ENCODE measurements at regions not wholly inside any gene's neighbourhood (a gene's known extent, or its start where the extent isn't known, plus 50 kb on each side); places are given as distances from the start of the nearest gene placed in this dataset.

DNA sequence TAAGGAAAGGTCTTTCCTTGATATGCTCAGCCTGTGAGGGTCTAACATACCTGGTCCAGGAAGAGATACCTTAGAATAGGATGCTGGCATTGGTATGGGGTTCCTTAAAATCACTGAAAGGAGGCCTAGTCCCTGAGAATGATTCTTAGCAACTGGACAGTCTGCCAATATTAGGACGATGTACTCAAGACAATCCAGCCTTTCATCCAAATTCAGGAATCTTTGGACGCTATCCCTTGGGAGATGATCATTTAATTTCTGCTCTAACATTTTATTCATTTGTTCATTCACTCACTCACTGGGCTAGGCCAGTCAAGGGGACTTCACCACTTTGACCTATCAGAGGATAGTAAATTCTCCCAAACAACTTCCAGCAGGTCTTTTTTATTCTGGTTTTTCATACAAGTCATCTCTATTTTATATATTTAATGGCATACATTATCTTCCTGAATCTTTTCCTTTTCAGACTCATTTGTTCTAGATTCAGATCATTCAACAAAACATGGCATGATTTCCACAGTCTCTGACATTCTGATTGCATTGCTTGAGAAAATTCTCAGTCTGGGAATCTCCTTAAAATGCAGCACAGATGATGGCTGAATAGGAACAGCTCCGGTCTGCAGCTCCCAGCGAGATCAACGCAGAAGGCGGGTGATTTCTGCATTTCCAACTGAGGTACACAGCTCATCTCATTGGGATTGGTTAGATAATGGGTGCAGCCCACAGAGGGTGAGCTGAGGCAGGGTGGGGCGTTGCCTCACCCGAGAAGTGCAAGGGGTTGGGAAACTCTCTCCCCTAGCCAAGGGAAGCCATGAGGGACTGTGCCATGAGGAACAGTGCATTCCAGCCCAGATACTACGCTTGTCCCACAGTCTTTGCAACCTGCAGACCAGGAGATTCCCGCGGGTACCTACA is 118.0 kb upstream of the PRICKLE1 start:
- no peaks in the 10 kb centered on the region for H3F3A ChIP-seq (ENCODE audit: low read depth)
- no peak overlapping the region for H3K9ac ChIP-seq (ENCODE audit: low read depth, low read length, poor library complexity, severe bottlenecking)
- H4K20me1 ChIP-seq (ENCODE audit: insufficient read depth, low read length, poor library complexity, severe bottlenecking) = no peaks in the 10 kb centered on the region
- H2AFZ ChIP-seq (ENCODE audit: low read length) = no peak overlapping the region
- no peaks in the 10 kb centered on the region for H3K9me2 ChIP-seq (replicated peaks; ENCODE audit: low read depth, low read length)
- H3K27me3 ChIP-seq (ENCODE audit: insufficient read depth, low read length, poor library complexity, severe bottlenecking) = no peaks in the 10 kb centered on the region
- H3K4me1 ChIP-seq (ENCODE audit: insufficient read depth, low read length, poor library complexity, severe bottlenecking) = peaks cover 5% of the 10 kb centered on the region
- no peak overlapping the region for H3K4me2 ChIP-seq (ENCODE audit: low read depth, low read length, poor library complexity, severe bottlenecking)
- H3K9me3 ChIP-seq (ENCODE audit: insufficient read depth, low read depth, low read length) = no peaks in the 10 kb centered on the region
- H3K79me2 ChIP-seq (ENCODE audit: insufficient read depth, low read length) = no peaks in the 10 kb centered on the region
- no peak overlapping the region for H3K4me3 ChIP-seq (ENCODE audit: low read length, poor library complexity, severe bottlenecking)
- no peaks in the 10 kb centered on the region for H3K36me3 ChIP-seq (ENCODE audit: insufficient read depth, low read length)
- TF ChIP-seq, protein P1, sequence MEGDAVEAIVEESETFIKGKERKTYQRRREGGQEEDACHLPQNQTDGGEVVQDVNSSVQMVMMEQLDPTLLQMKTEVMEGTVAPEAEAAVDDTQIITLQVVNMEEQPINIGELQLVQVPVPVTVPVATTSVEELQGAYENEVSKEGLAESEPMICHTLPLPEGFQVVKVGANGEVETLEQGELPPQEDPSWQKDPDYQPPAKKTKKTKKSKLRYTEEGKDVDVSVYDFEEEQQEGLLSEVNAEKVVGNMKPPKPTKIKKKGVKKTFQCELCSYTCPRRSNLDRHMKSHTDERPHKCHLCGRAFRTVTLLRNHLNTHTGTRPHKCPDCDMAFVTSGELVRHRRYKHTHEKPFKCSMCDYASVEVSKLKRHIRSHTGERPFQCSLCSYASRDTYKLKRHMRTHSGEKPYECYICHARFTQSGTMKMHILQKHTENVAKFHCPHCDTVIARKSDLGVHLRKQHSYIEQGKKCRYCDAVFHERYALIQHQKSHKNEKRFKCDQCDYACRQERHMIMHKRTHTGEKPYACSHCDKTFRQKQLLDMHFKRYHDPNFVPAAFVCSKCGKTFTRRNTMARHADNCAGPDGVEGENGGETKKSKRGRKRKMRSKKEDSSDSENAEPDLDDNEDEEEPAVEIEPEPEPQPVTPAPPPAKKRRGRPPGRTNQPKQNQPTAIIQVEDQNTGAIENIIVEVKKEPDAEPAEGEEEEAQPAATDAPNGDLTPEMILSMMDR (conservative IDR thresholded peaks at IDR 0.05; ENCODE audit: low read length) = no peak
- TF ChIP-seq EZH2phosphoT487 (IDR thresholded peaks at IDR 0.05; ENCODE audit: borderline replicate concordance) = no peak

DNA sequence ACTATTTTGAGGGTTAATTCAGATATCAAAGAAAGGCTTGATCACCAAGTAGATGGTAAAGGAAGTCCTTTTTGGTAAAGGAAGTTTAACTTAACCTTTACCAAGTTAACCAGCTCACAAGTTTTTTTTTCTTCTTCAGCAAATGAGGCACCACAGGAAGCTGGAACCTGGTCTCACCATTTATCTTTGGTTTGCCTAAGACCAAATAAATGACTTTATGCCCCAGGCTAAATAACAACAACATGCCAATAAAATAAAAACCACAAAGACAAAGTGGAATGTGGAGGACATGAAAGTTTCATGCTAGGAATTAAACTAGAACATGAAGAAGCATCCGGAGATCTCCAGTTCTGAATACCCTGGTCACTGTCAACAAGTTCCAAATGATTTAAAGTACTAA is 116.8 kb upstream of the PRICKLE1 start:
- H3K4me2 ChIP-seq (ENCODE audit: low read depth, low read length, poor library complexity, severe bottlenecking) = no peak overlapping the region
- no peaks in the 10 kb centered on the region for H3K27me3 ChIP-seq (ENCODE audit: insufficient read depth, low read length, poor library complexity, severe bottlenecking)
- H3K9me2 ChIP-seq (replicated peaks; ENCODE audit: low read depth, low read length) = no peaks in the 10 kb centered on the region
- H2AFZ ChIP-seq (ENCODE audit: low read length) = no peak overlapping the region
- no peak for TF ChIP-seq EZH2phosphoT487 (IDR thresholded peaks at IDR 0.05; ENCODE audit: borderline replicate concordance)
- TF ChIP-seq, protein P1 (conservative IDR thresholded peaks at IDR 0.05; ENCODE audit: low read length) = no peak
- no peaks in the 10 kb centered on the region for H3F3A ChIP-seq (ENCODE audit: low read depth)
- no peaks in the 10 kb centered on the region for H3K79me2 ChIP-seq (ENCODE audit: insufficient read depth, low read length)
- H4K20me1 ChIP-seq (ENCODE audit: insufficient read depth, low read length, poor library complexity, severe bottlenecking) = no peaks in the 10 kb centered on the region
- H3K9me3 ChIP-seq (ENCODE audit: insufficient read depth, low read depth, low read length) = no peaks in the 10 kb centered on the region
- H3K4me3 ChIP-seq (ENCODE audit: low read length, poor library complexity, severe bottlenecking) = no peak overlapping the region
- H3K4me1 ChIP-seq (ENCODE audit: insufficient read depth, low read length, poor library complexity, severe bottlenecking) = peaks cover 5% of the 10 kb centered on the region
- H3K9ac ChIP-seq (ENCODE audit: low read depth, low read length, poor library complexity, severe bottlenecking) = no peak overlapping the region
- no peaks in the 10 kb centered on the region for H3K36me3 ChIP-seq (ENCODE audit: insufficient read depth, low read length)

DNA sequence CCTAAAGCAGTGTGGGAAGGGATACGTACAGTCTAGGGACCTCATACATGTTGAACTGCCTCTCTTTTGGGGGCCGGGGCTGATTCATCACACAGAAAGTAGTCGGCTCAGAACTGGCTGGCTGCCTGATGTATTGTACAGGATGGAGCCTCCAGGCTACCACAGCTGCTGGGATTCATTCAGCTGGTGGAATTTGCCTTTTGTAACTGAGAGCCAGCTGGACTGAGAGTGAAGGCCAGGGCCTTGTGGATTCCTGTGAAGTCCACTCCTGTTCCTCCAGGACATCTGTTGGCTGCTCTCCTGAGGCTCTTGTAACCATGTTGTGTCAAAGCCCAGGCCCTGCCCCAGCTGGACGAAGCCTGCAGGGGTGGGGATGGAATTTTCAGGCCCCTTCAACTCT is 116.3 kb upstream of the PRICKLE1 start:
- no peak for TF ChIP-seq EZH2phosphoT487 (IDR thresholded peaks at IDR 0.05; ENCODE audit: borderline replicate concordance)
- TF ChIP-seq, protein P1 (conservative IDR thresholded peaks at IDR 0.05; ENCODE audit: low read length) = no peak

More for the DNA sequence above, 116.3 kb upstream of the PRICKLE1 start:
- Histone ChIP-seq H3K9me3 (ENCODE audit: insufficient read depth, low read depth, low read length) (no peaks in the 10 kb centered on the region), H3K9me2 (replicated peaks; ENCODE audit: low read depth, low read length) (no peaks in the 10 kb centered on the region), H3K9ac (ENCODE audit: low read depth, low read length, poor library complexity, severe bottlenecking) (no peak overlapping the region), H3K27me3 (ENCODE audit: insufficient read depth, low read length, poor library complexity, severe bottlenecking) (no peaks in the 10 kb centered on the region), H3K36me3 (ENCODE audit: insufficient read depth, low read length) (no peaks in the 10 kb centered on the region), H2AFZ (ENCODE audit: low read length) (no peak overlapping the region), H3K4me3 (ENCODE audit: low read length, poor library complexity, severe bottlenecking) (no peak overlapping the region), H3F3A (ENCODE audit: low read depth) (no peaks in the 10 kb centered on the region), H3K4me1 (ENCODE audit: insufficient read depth, low read length, poor library complexity, severe bottlenecking) (peaks cover 5% of the 10 kb centered on the region), H3K79me2 (ENCODE audit: insufficient read depth, low read length) (no peaks in the 10 kb centered on the region), H4K20me1 (ENCODE audit: insufficient read depth, low read length, poor library complexity, severe bottlenecking) (no peaks in the 10 kb centered on the region), H3K4me2 (ENCODE audit: low read depth, low read length, poor library complexity, severe bottlenecking) (no peak overlapping the region)
